Neutrophil (primary cell): ENCODE measurements at regions not wholly inside any gene's neighbourhood (a gene's known extent, or its start where the extent isn't known, plus 50 kb on each side); places are given as distances from the start of the nearest gene placed in this dataset.

Source experiments
- H3K27ac ChIP-seq: fragments of 200-600 bp; sonication (generic); 2 replicates; pipeline ENCODE4 v1.5.1; 2016; ENCODE audit warnings: mild to moderate bottlenecking, moderate library complexity
- H3K27me3 ChIP-seq: fragments of 200-600 bp; sonication (generic); 2 replicates; pipeline ENCODE4 v1.6.0; 2016; ENCODE audit warnings: mild to moderate bottlenecking
- H3K36me3 ChIP-seq: fragments of 200-600 bp; sonication (generic); 2 replicates; pipeline ENCODE4 v1.5.1; 2017
- H3K4me1 ChIP-seq, 2 experiments: fragments of 200-600 bp in 1 of 2; sonication (generic) in 1 of 2; 1 replicate in 1 of 2; 2 replicates in 1 of 2; pipeline versions ENCODE4 v1.5.1 to v1.6.1; 2013 to 2016; ENCODE audit warnings: low read depth in 1 of 2, low read length in 1 of 2, mild to moderate bottlenecking in 1 of 2, moderate library complexity in 1 of 2; ENCODE audit not compliant: control insufficient read depth in 1 of 2, insufficient read depth in 1 of 2
- H3K4me3 ChIP-seq, 2 experiments: fragments of 200-600 bp in 1 of 2; sonication (generic) in 1 of 2; 1 replicate in 1 of 2; 2 replicates in 1 of 2; pipeline ENCODE4 v1.5.1; 2013 to 2016; ENCODE audit warnings: low read depth in 1 of 2, low read length in 1 of 2, mild to moderate bottlenecking in 1 of 2, moderate library complexity in 1 of 2
- H3K9me3 ChIP-seq: fragments of 200-600 bp; sonication (generic); 2 replicates; pipeline ENCODE4 v1.5.1; 2016
- TF ChIP-seq, protein P1 (sequence below): fragments of 200-600 bp; sonication (generic); IDR thresholded peaks from 2 replicates; pipeline ENCODE4 v1.5.1; 2016; ENCODE audit warnings: antibody characterized with exemption

DNA sequence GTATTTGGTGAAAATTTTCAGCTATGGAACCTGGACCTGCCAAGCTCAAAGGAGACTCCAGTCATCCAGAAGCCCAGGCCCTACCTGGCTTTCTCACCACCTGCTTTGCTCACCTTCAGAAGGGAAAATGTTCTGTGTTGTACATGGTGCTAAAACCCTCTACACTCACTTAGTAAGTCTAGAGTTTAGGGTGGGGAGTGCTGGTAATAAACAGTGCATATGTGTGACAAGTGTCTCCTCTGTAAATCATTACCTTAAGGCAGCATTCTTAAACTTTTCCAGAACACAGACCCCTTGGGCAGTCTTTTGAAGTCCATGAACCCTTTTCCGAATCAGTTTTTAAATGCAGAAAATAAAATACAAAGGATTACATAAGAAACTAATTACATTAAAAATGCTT, 248.8 kb upstream of the PIK3R1 start:
- Histone ChIP-seq H3K9me3 (no peaks in the 10 kb centered on the region), H3K4me1 (no peaks in the 10 kb centered on the region), H3K27me3 (no peaks in the 10 kb centered on the region), H3K4me3 (no peak overlapping the region), H3K27ac (no peak overlapping the region), H3K36me3 (no peaks in the 10 kb centered on the region)
- TF ChIP-seq, protein P1, sequence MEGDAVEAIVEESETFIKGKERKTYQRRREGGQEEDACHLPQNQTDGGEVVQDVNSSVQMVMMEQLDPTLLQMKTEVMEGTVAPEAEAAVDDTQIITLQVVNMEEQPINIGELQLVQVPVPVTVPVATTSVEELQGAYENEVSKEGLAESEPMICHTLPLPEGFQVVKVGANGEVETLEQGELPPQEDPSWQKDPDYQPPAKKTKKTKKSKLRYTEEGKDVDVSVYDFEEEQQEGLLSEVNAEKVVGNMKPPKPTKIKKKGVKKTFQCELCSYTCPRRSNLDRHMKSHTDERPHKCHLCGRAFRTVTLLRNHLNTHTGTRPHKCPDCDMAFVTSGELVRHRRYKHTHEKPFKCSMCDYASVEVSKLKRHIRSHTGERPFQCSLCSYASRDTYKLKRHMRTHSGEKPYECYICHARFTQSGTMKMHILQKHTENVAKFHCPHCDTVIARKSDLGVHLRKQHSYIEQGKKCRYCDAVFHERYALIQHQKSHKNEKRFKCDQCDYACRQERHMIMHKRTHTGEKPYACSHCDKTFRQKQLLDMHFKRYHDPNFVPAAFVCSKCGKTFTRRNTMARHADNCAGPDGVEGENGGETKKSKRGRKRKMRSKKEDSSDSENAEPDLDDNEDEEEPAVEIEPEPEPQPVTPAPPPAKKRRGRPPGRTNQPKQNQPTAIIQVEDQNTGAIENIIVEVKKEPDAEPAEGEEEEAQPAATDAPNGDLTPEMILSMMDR = no peak

DNA sequence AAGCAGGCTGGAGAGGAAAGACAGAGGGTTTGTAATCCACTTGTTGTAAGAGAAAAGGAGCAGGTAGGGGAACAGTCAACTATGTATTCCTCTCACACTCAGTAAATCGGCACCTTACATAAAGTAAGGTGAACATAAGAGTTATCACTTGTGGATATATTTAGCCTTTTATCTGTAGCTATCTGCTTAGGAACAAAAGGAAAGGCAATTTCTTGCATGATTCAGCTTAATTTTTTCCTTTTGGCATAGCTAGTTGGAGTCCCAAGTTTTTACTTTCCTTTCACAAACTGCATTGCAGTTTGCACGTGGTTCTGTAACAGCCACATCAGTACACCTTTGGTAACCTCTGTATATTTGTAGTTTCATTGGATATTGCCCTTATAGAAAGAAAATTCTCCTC, 250.9 kb upstream of the PIK3R1 start:
- Histone ChIP-seq H3K4me3 (no peak overlapping the region), H3K27ac (no peak overlapping the region), H3K36me3 (no peaks in the 10 kb centered on the region), H3K27me3 (no peaks in the 10 kb centered on the region), H3K9me3 (no peaks in the 10 kb centered on the region), H3K4me1 (no peaks in the 10 kb centered on the region)
- TF ChIP-seq, protein P1 = no peak

DNA sequence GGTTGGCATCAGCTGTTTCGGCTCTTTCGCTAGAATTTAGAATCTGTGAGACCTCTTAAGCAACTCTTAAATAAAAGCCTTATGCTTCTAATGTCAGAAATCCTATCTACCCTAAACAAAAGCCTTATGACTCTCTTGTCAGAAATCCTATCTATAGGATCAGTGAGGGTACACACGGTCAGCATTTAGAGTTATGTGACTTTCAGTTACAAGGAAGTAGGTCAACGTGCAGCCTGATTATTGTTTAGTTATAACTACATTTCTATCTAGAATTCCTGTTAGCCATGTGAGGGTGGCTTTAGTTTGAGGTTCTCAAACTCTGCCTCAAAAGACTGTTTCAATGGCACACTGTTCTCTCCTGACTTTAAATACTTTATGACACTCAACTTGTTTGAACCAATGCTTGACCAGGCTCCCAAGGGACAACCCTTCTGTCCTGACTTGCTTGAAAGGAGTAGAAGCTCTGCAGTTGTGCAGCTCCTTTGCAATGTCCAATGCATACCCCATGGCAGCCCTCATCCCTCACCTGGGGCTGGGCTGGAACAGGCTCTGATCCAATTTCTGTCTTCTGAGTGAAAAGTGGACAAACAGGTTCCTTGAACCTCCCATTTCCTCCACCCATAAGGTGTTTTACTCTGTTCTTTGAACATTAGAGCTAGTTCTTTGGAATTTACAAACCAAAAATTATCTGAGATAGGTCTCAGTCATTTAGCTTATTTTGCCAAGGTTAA, 251.6 kb upstream of the PIK3R1 start:
- Histone ChIP-seq H3K27me3 (no peaks in the 10 kb centered on the region), H3K27ac (no peak overlapping the region), H3K9me3 (no peaks in the 10 kb centered on the region), H3K36me3 (no peaks in the 10 kb centered on the region), H3K4me3 (no peak overlapping the region), H3K4me1 (no peaks in the 10 kb centered on the region)
- TF ChIP-seq, protein P1 = no peak

DNA sequence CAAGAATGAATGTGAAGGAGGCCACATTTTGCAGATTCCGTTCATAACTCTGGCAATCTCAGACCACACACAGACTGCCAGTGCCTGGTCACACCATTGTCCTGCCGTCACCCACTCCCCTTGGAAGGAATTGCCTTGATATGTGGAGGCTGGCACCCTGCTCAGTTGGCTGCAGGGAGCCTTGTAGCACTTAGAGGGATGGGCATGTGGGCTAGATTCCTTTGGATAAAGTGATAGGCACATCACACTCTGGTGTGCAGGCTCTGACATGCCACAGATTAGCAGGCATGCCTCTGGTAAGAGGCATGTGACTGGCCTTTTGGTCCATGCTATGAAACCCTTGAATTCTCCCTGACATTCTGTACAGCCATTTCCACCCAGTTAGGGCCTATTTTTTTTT, 254.6 kb upstream of the PIK3R1 start:
- H3K4me3 ChIP-seq = no peak overlapping the region
- H3K36me3 ChIP-seq = no peaks in the 10 kb centered on the region
- H3K4me1 ChIP-seq = peaks cover 0 to 4% of the 10 kb centered on the region in 2 experiments
- no peaks in the 10 kb centered on the region for H3K9me3 ChIP-seq
- H3K27ac ChIP-seq = no peak overlapping the region
- TF ChIP-seq, protein P1 = no peak
- H3K27me3 ChIP-seq = no peaks in the 10 kb centered on the region

DNA sequence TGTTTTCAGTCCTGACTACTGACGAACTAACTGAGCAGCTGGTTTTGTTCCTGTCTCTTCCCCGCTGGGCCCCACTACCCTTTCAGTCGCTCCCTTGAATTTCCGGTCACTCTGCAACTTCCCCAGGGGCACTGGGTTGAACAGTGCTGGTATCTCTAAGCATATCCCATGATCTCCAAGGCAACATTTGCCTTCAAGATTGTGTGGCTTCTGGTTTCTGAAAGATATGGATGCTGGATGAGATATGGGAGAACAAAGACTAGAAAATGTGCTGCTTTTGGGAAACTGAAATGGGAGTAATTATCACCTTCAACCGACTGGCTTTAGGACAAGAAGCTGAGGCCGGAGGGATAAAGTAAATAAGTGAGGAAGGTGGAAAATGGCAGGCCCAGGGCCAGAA, 258.2 kb upstream of the PIK3R1 start:
- Histone ChIP-seq H3K9me3 (no peaks in the 10 kb centered on the region), H3K36me3 (no peaks in the 10 kb centered on the region), H3K27me3 (no peaks in the 10 kb centered on the region), H3K27ac (no peak overlapping the region), H3K4me3 (no peak overlapping the region), H3K4me1 (peaks cover 0 to 4% of the 10 kb centered on the region in 2 experiments)
- TF ChIP-seq, protein P1 = no peak
